T-cell (primary cell): ENCODE measurements at regions not wholly inside any gene's neighbourhood (a gene's known extent, or its start where the extent isn't known, plus 50 kb on each side); places are given as distances from the start of the nearest gene placed in this dataset.

ENCODE experiments used
- ATAC-seq, 4 experiments: fragments of 200-7000 bp in 3 of 4; fragments of 150-1000 bp in 1 of 4; cut with Tn5 transposase; replicated peaks in 1 of 4; 1 replicate in 3 of 4; 2 replicates in 1 of 4; pipeline ENCODE4 v1.10.0; 2021; ENCODE audit warnings: moderate library complexity in 3 of 4, mild to moderate bottlenecking in 2 of 4, moderate number of reproducible peaks in 1 of 4
- CTCF ChIA-PET, 2 donors: fragments of 300-600 bp; sonication (Branson Sonifier 250); formaldehyde crosslinking; loops; one replicate each; lab custom pipeline; 2022; ENCODE audit warnings: antibody characterized with exemption in 2 of 2; lab: Charles Lee
- POLR2A ChIA-PET, 2 donors: fragments of 300-600 bp; sonication (Branson Sonifier 250); formaldehyde crosslinking; loops; one replicate each; lab custom pipeline; 2022; ENCODE audit warnings: antibody characterized with exemption in 2 of 2; lab: Charles Lee
- DNase-seq, 35 experiments: peaks; one replicate each; pipeline versions ENCODE4 v3.0.0 to v3.0.0-alpha.2; 2013 to 2023
- H3K27ac ChIP-seq: one replicate; pipeline ENCODE4 v1.5.1; 2013; ENCODE audit warnings: low read length
- H3K27me3 ChIP-seq, 2 experiments: replicated peaks in 1 of 2; 1 replicate in 1 of 2; 2 replicates in 1 of 2; pipeline versions ENCODE4 v1.6.1 to v1.7.0; 2013; ENCODE audit warnings: low read length in 1 of 2, mixed read lengths in 1 of 2; ENCODE audit not compliant: control insufficient read depth in 2 of 2, insufficient read depth in 2 of 2; ENCODE audit errors: extremely low read depth in 1 of 2
- H3K36me3 ChIP-seq, 2 donors: 1 replicate in 1 of 2; 2 replicates in 1 of 2; pipeline versions ENCODE4 v1.6.1 to v1.7.0; 2013; ENCODE audit warnings: low read length in 1 of 2; ENCODE audit not compliant: control insufficient read depth in 2 of 2, insufficient read depth in 1 of 2; ENCODE audit errors: extremely low read depth in 1 of 2
- H3K4me1 ChIP-seq, 2 experiments: 1 replicate in 1 of 2; 2 replicates in 1 of 2; pipeline versions ENCODE4 v1.6.1 to v1.7.0; 2013; ENCODE audit warnings: low read length in 2 of 2, mixed read lengths in 1 of 2; ENCODE audit not compliant: insufficient read depth in 2 of 2, control insufficient read depth in 1 of 2; ENCODE audit errors: extremely low read depth in 1 of 2
- H3K4me3 ChIP-seq, 2 donors: 1 replicate in 1 of 2; 2 replicates in 1 of 2; pipeline versions ENCODE4 v1.5.1 to v1.7.0; 2013; ENCODE audit warnings: mild to moderate bottlenecking in 2 of 2, low read length in 1 of 2, moderate library complexity in 1 of 2; ENCODE audit not compliant: control insufficient read depth in 1 of 2; ENCODE audit errors: extremely low read depth in 1 of 2
- H3K9me3 ChIP-seq: 2 replicates; pipeline ENCODE4 v1.7.0; 2013
- H3K27ac Mint-ChIP-seq, 2 donors: one replicate each; pipeline ENCODE4 v1.8.0; 2020 to 2021; ENCODE audit warnings: mild to moderate bottlenecking in 2 of 2, mixed read lengths in 2 of 2
- H3K27me3 Mint-ChIP-seq, 2 donors: one replicate each; pipeline ENCODE4 v1.8.0; 2021 to 2022; ENCODE audit warnings: mixed read lengths in 2 of 2
- H3K36me3 Mint-ChIP-seq: one replicate; pipeline ENCODE4 v1.8.0; 2021; ENCODE audit warnings: mixed read lengths
- H3K4me1 Mint-ChIP-seq, 3 donors: one replicate each; pipeline ENCODE4 v1.8.0; 2020 to 2022; ENCODE audit warnings: mixed read lengths in 3 of 3, mild to moderate bottlenecking in 1 of 3
- H3K4me3 Mint-ChIP-seq, 3 donors: one replicate each; pipeline ENCODE4 v1.8.0; 2020 to 2022; ENCODE audit warnings: mild to moderate bottlenecking in 3 of 3, mixed read lengths in 3 of 3, moderate library complexity in 3 of 3
- H3K9me3 Mint-ChIP-seq, 3 donors: one replicate each; pipeline ENCODE4 v1.8.0; 2020 to 2022; ENCODE audit warnings: mixed read lengths in 3 of 3
- WGBS: methylation state at CpG from one replicate; pipeline ENCODE4 v1.1.5; 2013; ENCODE audit warnings: missing lambda C conversion rate; ENCODE audit not compliant: insufficient coverage; 5-methylcytosine and 5-hydroxymethylcytosine counted together

GRCh38 chr6:154885214-154885613 is 109.9 kb upstream of the TIAM2 start:
- H3K36me3 Mint-ChIP-seq = peaks cover 27% of the 10 kb centered on the region
- DNase-seq = no peak
- ChIA-PET POLR2A (interaction anchor here in 1 of 2 donors (0.5 kb wide), 1 partner anchor 13 kb away, joined by 3 read pairs; no protein-coding TSS in a partner anchor), CTCF (no interaction called here)
- H3K27me3 Mint-ChIP-seq = no peaks in the 10 kb centered on the region
- H3K27ac Mint-ChIP-seq = no peak overlapping the region
- H3K4me1 Mint-ChIP-seq = peaks cover 0 to 2% (median 0%) of the 10 kb centered on the region in 3 donors
- no peak overlapping the region for H3K27ac ChIP-seq
- no peaks in the 10 kb centered on the region for H3K9me3 Mint-ChIP-seq
- no peak overlapping the region for H3K4me3 ChIP-seq
- no peak overlapping the region for H3K4me3 Mint-ChIP-seq
- no peaks in the 10 kb centered on the region for H3K9me3 ChIP-seq
- no peaks in the 10 kb centered on the region for H3K27me3 ChIP-seq
- no peak for ATAC-seq
- peaks cover 0 to 9% of the 10 kb centered on the region in 2 donors for H3K36me3 ChIP-seq
- 100% methylated on average over 2 of the region's 2 CpGs for WGBS
- no peaks in the 10 kb centered on the region for H3K4me1 ChIP-seq

GRCh38 chr6:154886016-154886415 is 109.1 kb upstream of the TIAM2 start:
- WGBS = 100% methylated on average over 4 of the region's 4 CpGs
- Mint-ChIP-seq H3K4me3 (no peak overlapping the region), H3K27ac (no peak overlapping the region), H3K9me3 (no peaks in the 10 kb centered on the region), H3K36me3 (peaks cover 30% of the 10 kb centered on the region), H3K4me1 (peaks cover 0 to 3% (median 0%) of the 10 kb centered on the region in 3 donors), H3K27me3 (no peaks in the 10 kb centered on the region)
- no peak for ATAC-seq
- no peak overlapping the region for H3K4me3 ChIP-seq
- H3K9me3 ChIP-seq = no peaks in the 10 kb centered on the region
- peaks cover 0 to 9% of the 10 kb centered on the region in 2 donors for H3K36me3 ChIP-seq
- CTCF ChIA-PET = no interaction called here
- DNase-seq = no peak
- no peaks in the 10 kb centered on the region for H3K4me1 ChIP-seq
- POLR2A ChIA-PET = no interaction called here
- H3K27me3 ChIP-seq = no peaks in the 10 kb centered on the region
- no peak overlapping the region for H3K27ac ChIP-seq

GRCh38 chr6:154886471-154886870 is 108.6 kb upstream of the TIAM2 start:
- peaks cover 0 to 9% of the 10 kb centered on the region in 2 donors for H3K36me3 ChIP-seq
- H3K4me1 ChIP-seq = no peaks in the 10 kb centered on the region
- no peak overlapping the region for H3K4me3 ChIP-seq
- H3K27me3 ChIP-seq = no peaks in the 10 kb centered on the region
- H3K27ac Mint-ChIP-seq = no peak overlapping the region
- H3K27me3 Mint-ChIP-seq = no peaks in the 10 kb centered on the region
- H3K4me3 Mint-ChIP-seq = no peak overlapping the region
- CTCF ChIA-PET = no interaction called here
- POLR2A ChIA-PET = no interaction called here
- no peaks in the 10 kb centered on the region for H3K9me3 ChIP-seq
- H3K4me1 Mint-ChIP-seq = peaks cover 0 to 3% (median 0%) of the 10 kb centered on the region in 3 donors
- DNase-seq (no peak), ATAC-seq (no peak)
- peaks cover 30% of the 10 kb centered on the region for H3K36me3 Mint-ChIP-seq
- no peaks in the 10 kb centered on the region for H3K9me3 Mint-ChIP-seq
- no peak overlapping the region for H3K27ac ChIP-seq

- no peaks in the 10 kb centered on the region for H3K27me3 Mint-ChIP-seq
- ATAC-seq = no peak
- Histone ChIP-seq H3K4me3 (no peak overlapping the region), H3K36me3 (peaks cover 0 to 9% of the 10 kb centered on the region in 2 donors), H3K27me3 (no peaks in the 10 kb centered on the region), H3K9me3 (no peaks in the 10 kb centered on the region), H3K4me1 (no peaks in the 10 kb centered on the region), H3K27ac (no peak overlapping the region)
- peaks cover 0 to 3% (median 0%) of the 10 kb centered on the region in 3 donors for H3K4me1 Mint-ChIP-seq
- peaks cover 30% of the 10 kb centered on the region for H3K36me3 Mint-ChIP-seq
- DNase-seq = no peak
- ChIA-PET POLR2A (no interaction called here), CTCF (no interaction called here)
- no peak overlapping the region for H3K4me3 Mint-ChIP-seq
- H3K27ac Mint-ChIP-seq = no peak overlapping the region
- WGBS = no CpG with 5 or more reads among the region's 5 CpGs
- no peaks in the 10 kb centered on the region for H3K9me3 Mint-ChIP-seq
These were observed 108.1 kb upstream of the TIAM2 start for GRCh38 chr6:154887051-154887450.

- DNase-seq (no peak), ATAC-seq (no peak)
- Histone ChIP-seq H3K4me3 (no peak overlapping the region), H3K27ac (no peak overlapping the region), H3K27me3 (no peaks in the 10 kb centered on the region), H3K36me3 (peaks cover 0 to 5% of the 10 kb centered on the region in 2 donors), H3K9me3 (no peaks in the 10 kb centered on the region), H3K4me1 (no peaks in the 10 kb centered on the region)
- WGBS = 93% methylated on average over 3 of the region's 6 CpGs
- H3K27me3 Mint-ChIP-seq = no peaks in the 10 kb centered on the region
- H3K4me1 Mint-ChIP-seq = peaks cover 0 to 3% (median 0%) of the 10 kb centered on the region in 3 donors
- ChIA-PET CTCF (interaction anchor here in 1 of 2 donors (0.6 kb wide), 1 partner anchor 74 kb away, joined by 4 read pairs; no protein-coding TSS in a partner anchor), POLR2A (no interaction called here)
- H3K27ac Mint-ChIP-seq = no peak overlapping the region
- no peak overlapping the region for H3K4me3 Mint-ChIP-seq
- H3K9me3 Mint-ChIP-seq = no peaks in the 10 kb centered on the region
- peaks cover 21% of the 10 kb centered on the region for H3K36me3 Mint-ChIP-seq
These were observed 106.5 kb upstream of the TIAM2 start for GRCh38 chr6:154888421-154889295.

GRCh38 chr6:154890874-154891273 is 104.2 kb upstream of the TIAM2 start:
- H3K9me3 Mint-ChIP-seq = no peaks in the 10 kb centered on the region
- H3K4me3 ChIP-seq = no peak overlapping the region
- POLR2A ChIA-PET = no interaction called here
- H3K4me1 Mint-ChIP-seq = peaks cover 0 to 5% (median 0%) of the 10 kb centered on the region in 3 donors
- no peak overlapping the region for H3K27ac ChIP-seq
- ATAC-seq (no peak), DNase-seq (no peak)
- no peaks in the 10 kb centered on the region for H3K4me1 ChIP-seq
- H3K27me3 Mint-ChIP-seq = no peaks in the 10 kb centered on the region
- WGBS = no CpG with 5 or more reads among the region's 3 CpGs
- no peaks in the 10 kb centered on the region for H3K9me3 ChIP-seq
- no peak overlapping the region for H3K27ac Mint-ChIP-seq
- CTCF ChIA-PET = no interaction called here
- H3K36me3 Mint-ChIP-seq = peaks cover 23% of the 10 kb centered on the region
- H3K36me3 ChIP-seq = no peaks in the 10 kb centered on the region
- no peak overlapping the region for H3K4me3 Mint-ChIP-seq
- no peaks in the 10 kb centered on the region for H3K27me3 ChIP-seq
